Chondrocyte (in vitro differentiated cells): ENCODE measurements at regions not wholly inside any gene's neighbourhood (a gene's known extent, or its start where the extent isn't known, plus 50 kb on each side); places are given as distances from the start of the nearest gene placed in this dataset.
A peak's percentile ranks its signal among the peaks of the same experiment; 100 is the strongest.

Experiments used
- DNase-seq: peaks from one replicate; pipeline ENCODE4 v3.0.0; 2021; ENCODE audit warnings: mixed read lengths, low spot score
- H3K27ac Mint-ChIP-seq: one replicate; pipeline ENCODE4 v1.8.0; 2021; ENCODE audit warnings: mild to moderate bottlenecking, moderate library complexity, mixed read lengths; ENCODE audit not compliant: unreplicated experiment
- H3K27me3 Mint-ChIP-seq: 2 replicates; pipeline ENCODE4 v1.8.0; 2021; ENCODE audit warnings: low read depth, mixed read lengths
- H3K36me3 Mint-ChIP-seq: 2 replicates; pipeline ENCODE4 v1.8.0; 2021; ENCODE audit warnings: low read depth, mixed read lengths
- H3K4me1 Mint-ChIP-seq: 2 replicates; pipeline ENCODE4 v1.8.0; 2021; ENCODE audit warnings: low read depth, mild to moderate bottlenecking, mixed read lengths
- H3K4me3 Mint-ChIP-seq: one replicate; pipeline ENCODE4 v1.8.0; 2021; ENCODE audit warnings: mild to moderate bottlenecking, moderate library complexity, mixed read lengths; ENCODE audit not compliant: unreplicated experiment
- H3K9me3 Mint-ChIP-seq: 2 replicates; pipeline ENCODE4 v1.8.0; 2021; ENCODE audit warnings: low read depth, mixed read lengths
- TF ChIP-seq, protein P1 (sequence below): fragments of 200-600 bp; sonication (generic); IDR thresholded peaks from 2 replicates; pipeline ENCODE4 v1.5.0; 2021; ENCODE audit warnings: antibody characterized with exemption, mild to moderate bottlenecking, moderate library complexity

DNA sequence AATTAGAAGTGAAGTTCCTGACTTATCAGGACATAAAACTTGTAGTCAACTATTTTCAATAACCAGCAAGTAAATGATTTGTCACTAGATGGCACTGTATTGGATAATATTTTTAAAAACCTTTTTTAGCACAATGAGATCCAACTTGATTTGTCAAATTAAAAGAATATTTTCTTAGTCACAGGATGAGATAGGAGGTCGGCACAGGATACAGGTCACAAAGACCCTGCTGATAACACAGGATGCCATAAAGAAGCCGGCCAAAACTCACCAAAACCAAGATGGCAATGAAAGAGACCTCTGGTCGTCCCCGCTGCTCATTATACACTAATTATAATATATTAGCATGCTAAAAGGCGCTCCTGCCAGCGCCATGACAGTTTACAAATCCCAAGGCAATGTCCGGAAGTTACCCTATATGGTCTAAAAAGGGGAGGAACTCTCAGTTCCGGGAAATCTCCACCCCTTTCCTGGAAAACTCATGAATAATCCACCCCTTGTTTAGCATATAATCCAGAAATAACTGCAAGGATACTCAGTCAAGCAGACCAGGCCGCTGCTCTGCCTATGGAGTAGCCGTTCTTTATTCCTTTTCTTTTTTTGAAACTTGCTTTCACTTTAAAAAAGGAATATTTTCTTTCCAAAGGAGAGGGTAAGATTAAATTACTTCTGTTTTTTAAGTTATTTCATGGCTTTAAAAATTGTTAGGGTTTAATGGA lies 255.7 kb upstream of the MKLN1 start:
- Mint-ChIP-seq H3K36me3 (peaks cover 2% of the 10 kb centered on the region), H3K4me3 (no peak overlapping the region), H3K4me1 (peaks cover 30% of the 10 kb centered on the region), H3K27me3 (no peaks in the 10 kb centered on the region), H3K27ac (peak overlapping the region; percentile 62), H3K9me3 (no peaks in the 10 kb centered on the region)
- TF ChIP-seq, protein P1, sequence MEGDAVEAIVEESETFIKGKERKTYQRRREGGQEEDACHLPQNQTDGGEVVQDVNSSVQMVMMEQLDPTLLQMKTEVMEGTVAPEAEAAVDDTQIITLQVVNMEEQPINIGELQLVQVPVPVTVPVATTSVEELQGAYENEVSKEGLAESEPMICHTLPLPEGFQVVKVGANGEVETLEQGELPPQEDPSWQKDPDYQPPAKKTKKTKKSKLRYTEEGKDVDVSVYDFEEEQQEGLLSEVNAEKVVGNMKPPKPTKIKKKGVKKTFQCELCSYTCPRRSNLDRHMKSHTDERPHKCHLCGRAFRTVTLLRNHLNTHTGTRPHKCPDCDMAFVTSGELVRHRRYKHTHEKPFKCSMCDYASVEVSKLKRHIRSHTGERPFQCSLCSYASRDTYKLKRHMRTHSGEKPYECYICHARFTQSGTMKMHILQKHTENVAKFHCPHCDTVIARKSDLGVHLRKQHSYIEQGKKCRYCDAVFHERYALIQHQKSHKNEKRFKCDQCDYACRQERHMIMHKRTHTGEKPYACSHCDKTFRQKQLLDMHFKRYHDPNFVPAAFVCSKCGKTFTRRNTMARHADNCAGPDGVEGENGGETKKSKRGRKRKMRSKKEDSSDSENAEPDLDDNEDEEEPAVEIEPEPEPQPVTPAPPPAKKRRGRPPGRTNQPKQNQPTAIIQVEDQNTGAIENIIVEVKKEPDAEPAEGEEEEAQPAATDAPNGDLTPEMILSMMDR = peak; percentile 83
- DNase-seq = no peak

DNA sequence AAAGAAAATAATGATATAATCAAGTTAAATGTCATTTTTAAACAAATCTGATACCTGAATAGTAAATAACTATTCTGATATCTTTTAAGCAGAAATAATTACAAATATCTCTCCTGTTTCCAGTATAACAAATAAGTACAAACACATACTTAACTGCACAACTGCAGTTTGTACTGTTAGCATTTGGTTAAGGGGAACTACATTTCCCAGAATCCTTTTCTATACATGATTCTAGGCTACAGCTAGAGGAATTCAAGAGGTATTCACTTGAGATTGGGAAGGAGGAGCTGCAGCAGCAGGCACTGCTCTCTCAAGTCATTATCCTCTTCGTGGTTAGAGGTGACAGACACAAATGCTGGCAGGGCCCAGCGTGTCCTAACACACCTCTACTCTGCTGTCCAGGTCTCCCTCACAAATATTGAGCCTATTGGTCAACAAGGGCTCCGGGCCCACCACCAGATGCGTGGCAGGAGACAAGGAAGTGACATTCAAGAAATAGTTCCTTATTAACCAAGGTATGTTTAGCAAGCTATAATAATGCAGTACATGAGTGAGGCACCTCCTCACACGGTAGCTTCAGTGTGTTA lies 255.1 kb upstream of the MKLN1 start:
- Mint-ChIP-seq H3K27me3 (no peaks in the 10 kb centered on the region), H3K36me3 (peaks cover 2% of the 10 kb centered on the region), H3K9me3 (no peaks in the 10 kb centered on the region), H3K4me1 (peaks cover 35% of the 10 kb centered on the region), H3K4me3 (no peak overlapping the region), H3K27ac (no peak overlapping the region)
- TF ChIP-seq, protein P1 = no peak
- DNase-seq = no peak

DNA sequence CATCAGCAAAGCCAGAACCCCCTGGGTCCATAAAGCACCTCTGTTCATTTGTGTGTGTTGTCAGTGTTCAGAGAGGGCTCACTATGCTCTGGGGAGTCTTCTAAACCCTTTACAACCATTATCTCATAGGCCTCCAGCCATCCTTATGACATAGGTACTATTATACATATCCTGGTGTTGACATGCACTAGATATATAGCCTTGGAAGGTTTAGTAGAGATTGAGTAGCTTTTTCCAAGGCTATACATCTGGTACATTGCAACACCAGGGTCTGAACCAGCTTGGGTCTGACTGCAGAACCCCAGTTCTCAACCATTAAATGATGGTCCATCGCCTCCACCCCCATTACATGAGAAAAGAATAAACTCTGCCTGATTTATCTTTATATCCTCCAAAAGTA lies 253.6 kb upstream of the MKLN1 start:
- DNase-seq = no peak
- Mint-ChIP-seq H3K9me3 (no peaks in the 10 kb centered on the region), H3K27ac (no peak overlapping the region), H3K36me3 (peaks cover 2% of the 10 kb centered on the region), H3K4me1 (peaks cover 34% of the 10 kb centered on the region), H3K27me3 (no peaks in the 10 kb centered on the region), H3K4me3 (no peak overlapping the region)
- TF ChIP-seq, protein P1 = no peak

DNA sequence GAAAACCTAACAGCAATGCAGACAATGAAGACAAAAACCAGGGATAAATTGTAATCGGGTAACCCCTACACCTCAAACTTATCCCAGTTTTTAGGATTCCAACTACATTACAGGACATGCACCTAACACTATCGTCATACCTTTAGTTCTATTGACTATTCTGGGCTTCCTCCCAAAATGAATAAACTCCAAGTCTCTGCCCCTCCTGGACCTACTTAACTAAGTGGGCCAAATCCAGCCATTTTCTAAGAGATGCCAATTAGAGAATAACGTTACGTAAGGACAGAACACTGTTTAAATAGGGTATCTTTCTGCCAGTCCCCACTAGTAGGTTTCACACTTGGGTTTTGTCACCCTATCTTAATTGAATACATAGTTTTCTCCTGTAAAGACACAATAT lies 253.1 kb upstream of the MKLN1 start:
- Mint-ChIP-seq H3K4me3 (no peak overlapping the region), H3K27me3 (no peaks in the 10 kb centered on the region), H3K27ac (no peak overlapping the region), H3K9me3 (no peaks in the 10 kb centered on the region), H3K4me1 (peaks cover 29% of the 10 kb centered on the region), H3K36me3 (peaks cover 2% of the 10 kb centered on the region)
- TF ChIP-seq, protein P1 = no peak
- DNase-seq = no peak

DNA sequence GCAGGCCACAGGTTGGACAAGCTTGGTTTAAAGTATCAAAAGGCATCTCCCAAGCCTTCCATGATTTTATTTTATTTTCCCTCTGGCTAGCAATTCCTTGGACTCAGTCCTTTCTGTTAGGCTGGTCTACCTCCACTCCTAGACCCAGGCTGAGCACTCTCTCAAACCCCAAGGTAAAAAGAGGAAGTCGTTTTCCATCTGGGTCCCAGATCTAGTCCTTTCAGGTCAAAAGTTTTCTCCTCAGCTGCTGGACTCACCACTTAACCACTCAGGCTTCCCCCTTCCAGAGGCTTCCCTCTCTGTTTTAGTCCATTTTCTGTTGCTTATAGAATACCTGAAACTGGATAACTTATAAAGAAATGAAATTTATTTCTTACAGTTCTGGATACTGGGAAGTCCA lies 252.3 kb upstream of the MKLN1 start:
- TF ChIP-seq, protein P1 = no peak
- H3K27me3 Mint-ChIP-seq = no peaks in the 10 kb centered on the region
- H3K27ac Mint-ChIP-seq = no peak overlapping the region
- H3K36me3 Mint-ChIP-seq = peaks cover 2% of the 10 kb centered on the region
- peaks cover 29% of the 10 kb centered on the region for H3K4me1 Mint-ChIP-seq
- no peak overlapping the region for H3K4me3 Mint-ChIP-seq
- DNase-seq = no peak
- no peaks in the 10 kb centered on the region for H3K9me3 Mint-ChIP-seq
